SU-DHL-6 (cell line): ENCODE measurements at regions not wholly inside any gene's neighbourhood (a gene's known extent, or its start where the extent isn't known, plus 50 kb on each side); places are given as distances from the start of the nearest gene placed in this dataset.

Experiments used
- H2AFZ ChIP-seq: fragments of 200-600 bp; sonication (generic); 2 replicates; pipeline ENCODE4 v1.6.1; 2014; ENCODE audit warnings: low read depth, mild to moderate bottlenecking, moderate library complexity, mixed read lengths, antibody characterized with exemption, low read length; ENCODE audit not compliant: severe bottlenecking
- H3F3A ChIP-seq: fragments of 200-600 bp; shearing (Covaris generic); 2 replicates; pipeline ENCODE4 v1.6.0; 2016; ENCODE audit warnings: antibody characterized with exemption, mild to moderate bottlenecking; ENCODE audit not compliant: insufficient read depth
- H3K27ac ChIP-seq: fragments of 200-600 bp; sonication (generic); 2 replicates; pipeline ENCODE4 v1.5.1; 2016; ENCODE audit warnings: low read depth, mild to moderate bottlenecking, low read length, moderate library complexity, mixed read lengths
- H3K27me3 ChIP-seq: fragments of 200-600 bp; sonication (generic), shearing (Covaris generic); 2 replicates; pipeline ENCODE4 v1.6.0; 2014; ENCODE audit warnings: mild to moderate bottlenecking, low read length
- H3K36me3 ChIP-seq: fragments of 200-600 bp; sonication (generic); 2 replicates; pipeline ENCODE4 v1.6.1; 2014; ENCODE audit warnings: mild to moderate bottlenecking, low read length, mixed read lengths
- H3K4me2 ChIP-seq: fragments of 300-600, 200-600 bp; shearing (Covaris generic), sonication (generic); 2 replicates; pipeline ENCODE4 v1.6.0; 2014; ENCODE audit warnings: low read length, low read depth, mild to moderate bottlenecking; ENCODE audit not compliant: poor library complexity, severe bottlenecking
- H3K4me3 ChIP-seq: fragments of 200-600 bp; sonication (generic); 2 replicates; pipeline ENCODE4 v1.5.1; 2014; ENCODE audit warnings: antibody characterized with exemption, low read length, mild to moderate bottlenecking, mixed read lengths; ENCODE audit not compliant: insufficient read depth, poor library complexity, severe bottlenecking
- H3K79me2 ChIP-seq: fragments of 200-600 bp; sonication (generic); 2 replicates; pipeline ENCODE4 v1.6.1; 2014; ENCODE audit warnings: mild to moderate bottlenecking, low read length, moderate library complexity; ENCODE audit not compliant: insufficient read depth
- H3K9ac ChIP-seq: fragments of 200-600 bp; sonication (generic); 2 replicates; pipeline ENCODE4 v1.7.0; 2014; ENCODE audit warnings: mild to moderate bottlenecking, low read length
- H3K9me2 ChIP-seq: fragments of 200-600 bp; sonication (generic); replicated peaks from 2 replicates; pipeline ENCODE4 v1.6.1; 2014; ENCODE audit warnings: low read length; ENCODE audit not compliant: insufficient read depth
- H3K9me3 ChIP-seq: fragments of 200-600 bp; sonication (generic); 2 replicates; pipeline ENCODE4 v1.6.1; 2014; ENCODE audit warnings: low read length, mixed read lengths; ENCODE audit not compliant: insufficient read depth
- H4K20me1 ChIP-seq: fragments of 200-600 bp; sonication (generic); 2 replicates; pipeline ENCODE4 v1.6.1; 2014; ENCODE audit warnings: low read depth, mild to moderate bottlenecking, antibody characterized with exemption, low read length, moderate library complexity, mixed read lengths
- EZH2phosphoT487 ChIP-seq: fragments of 200-600 bp; sonication (generic), shearing (Covaris generic); conservative IDR thresholded peaks from 2 replicates; pipeline ENCODE4 v1.6.1; 2018; ENCODE audit warnings: mild to moderate bottlenecking, antibody characterized with exemption, low read length, moderate library complexity, mixed read lengths
- TF ChIP-seq, protein P1 (sequence below): fragments of 200-600 bp; sonication (generic); IDR thresholded peaks from one replicate; pipeline ENCODE4 v1.5.1; 2017; ENCODE audit warnings: antibody characterized with exemption, mild to moderate bottlenecking, low read length, moderate library complexity; ENCODE audit not compliant: insufficient read depth, poor library complexity, severe bottlenecking

DNA sequence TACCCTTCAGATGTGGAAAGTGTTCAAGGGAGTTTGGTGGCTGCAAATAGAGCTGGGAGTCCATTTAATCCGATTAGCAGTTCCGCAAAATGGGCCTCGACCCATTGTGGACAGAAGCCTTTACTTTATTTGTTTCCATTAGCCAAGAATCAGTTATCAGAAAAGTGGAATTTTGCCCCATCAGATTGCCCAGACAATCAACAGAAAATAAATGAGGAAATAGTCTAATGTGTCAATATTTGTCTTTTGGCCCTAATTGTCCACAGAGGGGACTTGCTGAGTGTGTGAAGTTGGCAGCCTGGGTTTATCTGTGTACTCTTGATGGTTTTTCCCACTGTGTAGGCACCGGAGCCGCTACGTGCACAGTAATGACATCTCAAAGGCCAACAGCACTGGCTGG, 134.3 kb downstream of the LINC00237 start:
- no peaks in the 10 kb centered on the region for H3K27me3 ChIP-seq
- H2AFZ ChIP-seq: no peak overlapping the region
- H4K20me1 ChIP-seq: no peaks in the 10 kb centered on the region
- no peak overlapping the region for H3K27ac ChIP-seq
- TF ChIP-seq EZH2phosphoT487: no peak
- no peak overlapping the region for H3K4me2 ChIP-seq
- no peaks in the 10 kb centered on the region for H3K9me2 ChIP-seq
- H3K79me2 ChIP-seq: no peaks in the 10 kb centered on the region
- no peak overlapping the region for H3K9ac ChIP-seq
- H3K9me3 ChIP-seq: no peaks in the 10 kb centered on the region
- H3F3A ChIP-seq: no peaks in the 10 kb centered on the region
- no peaks in the 10 kb centered on the region for H3K36me3 ChIP-seq
- no peak overlapping the region for H3K4me3 ChIP-seq

DNA sequence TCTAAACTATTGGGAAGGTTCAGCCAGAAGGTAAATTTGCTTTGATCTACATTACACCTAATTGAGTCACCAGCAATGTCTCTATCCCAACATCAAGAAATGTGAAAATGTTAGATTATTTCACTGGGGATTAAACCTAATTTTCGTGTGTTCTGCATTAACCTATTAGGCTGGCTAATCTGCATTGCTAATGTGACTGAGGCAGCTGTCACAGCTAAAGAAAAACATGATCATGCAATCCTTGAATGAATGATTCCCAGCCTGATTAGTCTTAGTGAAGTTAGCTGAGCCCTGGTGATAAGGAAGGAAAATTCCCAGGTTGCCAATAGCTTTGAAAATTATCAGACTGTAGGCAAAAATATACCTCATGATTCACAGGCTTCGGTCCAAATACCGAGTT, 135.3 kb downstream of the LINC00237 start:
- no peaks in the 10 kb centered on the region for H3F3A ChIP-seq
- H2AFZ ChIP-seq: no peak overlapping the region
- no peak overlapping the region for H3K9ac ChIP-seq
- TF ChIP-seq, protein P1, sequence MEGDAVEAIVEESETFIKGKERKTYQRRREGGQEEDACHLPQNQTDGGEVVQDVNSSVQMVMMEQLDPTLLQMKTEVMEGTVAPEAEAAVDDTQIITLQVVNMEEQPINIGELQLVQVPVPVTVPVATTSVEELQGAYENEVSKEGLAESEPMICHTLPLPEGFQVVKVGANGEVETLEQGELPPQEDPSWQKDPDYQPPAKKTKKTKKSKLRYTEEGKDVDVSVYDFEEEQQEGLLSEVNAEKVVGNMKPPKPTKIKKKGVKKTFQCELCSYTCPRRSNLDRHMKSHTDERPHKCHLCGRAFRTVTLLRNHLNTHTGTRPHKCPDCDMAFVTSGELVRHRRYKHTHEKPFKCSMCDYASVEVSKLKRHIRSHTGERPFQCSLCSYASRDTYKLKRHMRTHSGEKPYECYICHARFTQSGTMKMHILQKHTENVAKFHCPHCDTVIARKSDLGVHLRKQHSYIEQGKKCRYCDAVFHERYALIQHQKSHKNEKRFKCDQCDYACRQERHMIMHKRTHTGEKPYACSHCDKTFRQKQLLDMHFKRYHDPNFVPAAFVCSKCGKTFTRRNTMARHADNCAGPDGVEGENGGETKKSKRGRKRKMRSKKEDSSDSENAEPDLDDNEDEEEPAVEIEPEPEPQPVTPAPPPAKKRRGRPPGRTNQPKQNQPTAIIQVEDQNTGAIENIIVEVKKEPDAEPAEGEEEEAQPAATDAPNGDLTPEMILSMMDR: no peak
- TF ChIP-seq EZH2phosphoT487: no peak
- H3K4me2 ChIP-seq: no peak overlapping the region
- H3K9me3 ChIP-seq: no peaks in the 10 kb centered on the region
- H3K36me3 ChIP-seq: no peaks in the 10 kb centered on the region
- H3K27ac ChIP-seq: no peak overlapping the region
- no peaks in the 10 kb centered on the region for H3K27me3 ChIP-seq
- H3K79me2 ChIP-seq: no peaks in the 10 kb centered on the region
- H4K20me1 ChIP-seq: no peaks in the 10 kb centered on the region
- H3K4me3 ChIP-seq: no peak overlapping the region
- no peaks in the 10 kb centered on the region for H3K9me2 ChIP-seq

DNA sequence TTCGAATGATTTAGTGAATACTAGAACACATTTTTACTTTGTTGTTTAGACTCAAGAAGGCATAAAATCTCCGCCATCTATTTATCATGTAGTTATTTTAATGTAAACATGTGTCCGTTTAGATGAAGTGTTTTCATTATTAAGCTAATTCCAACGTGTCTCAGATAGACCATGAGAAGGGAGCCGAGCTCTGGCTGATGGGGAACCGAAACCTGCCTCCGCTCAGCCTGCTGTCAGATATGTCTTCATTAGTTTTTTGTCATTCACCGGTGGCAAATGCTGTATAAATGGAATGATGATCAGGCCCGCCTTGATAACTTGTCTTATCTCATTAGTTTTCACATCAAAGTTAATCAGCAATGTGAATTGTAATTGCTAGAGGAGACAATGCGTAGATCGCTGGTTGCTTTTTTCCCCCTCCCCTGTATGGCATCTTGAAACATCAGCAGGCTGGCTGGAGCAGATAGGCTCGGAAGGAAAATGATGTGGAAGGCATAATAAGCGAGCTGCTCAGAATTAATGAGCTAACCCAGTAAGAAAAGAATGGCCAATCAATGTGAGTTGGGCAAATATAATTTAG, 136.4 kb downstream of the LINC00237 start:
- Histone ChIP-seq H3K4me3 (no peak overlapping the region), H3F3A (no peaks in the 10 kb centered on the region), H3K27ac (no peak overlapping the region), H3K79me2 (no peaks in the 10 kb centered on the region), H3K9ac (no peak overlapping the region), H3K27me3 (no peaks in the 10 kb centered on the region), H2AFZ (no peak overlapping the region), H3K4me2 (no peak overlapping the region), H4K20me1 (no peaks in the 10 kb centered on the region), H3K9me3 (no peaks in the 10 kb centered on the region), H3K36me3 (no peaks in the 10 kb centered on the region), H3K9me2 (no peaks in the 10 kb centered on the region)
- TF ChIP-seq EZH2phosphoT487: no peak
- TF ChIP-seq, protein P1: no peak

DNA sequence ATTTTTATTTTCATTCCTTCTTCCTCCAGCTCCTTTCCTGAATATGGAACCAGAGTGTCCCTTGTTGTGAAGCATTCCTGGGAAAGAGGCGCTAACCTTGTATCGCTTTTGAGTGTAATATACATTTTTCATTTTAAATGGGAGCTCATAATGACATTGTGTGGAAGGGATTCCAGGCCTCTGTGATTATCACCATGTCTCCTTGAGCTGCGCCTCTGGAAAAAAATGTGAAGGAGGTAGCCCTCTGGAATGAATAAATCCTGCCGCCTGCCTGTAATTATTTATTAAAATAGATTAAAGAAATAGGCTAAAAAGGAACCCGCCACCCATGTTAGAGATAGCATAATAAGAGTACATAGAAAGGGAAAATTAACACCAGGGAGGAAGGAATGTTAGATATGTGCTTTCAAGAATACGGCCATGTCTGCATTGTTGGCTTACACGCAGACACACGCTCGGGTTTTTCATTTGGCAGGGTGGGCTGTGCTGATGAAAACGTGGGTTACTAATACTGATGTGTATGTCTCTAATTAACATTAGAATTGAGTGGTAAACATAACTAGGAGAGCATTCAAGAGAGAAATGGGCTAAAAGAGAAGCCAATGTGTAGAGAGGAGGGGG, 138.5 kb downstream of the LINC00237 start:
- Histone ChIP-seq H3K27ac (no peak overlapping the region), H4K20me1 (no peaks in the 10 kb centered on the region), H3K4me3 (no peak overlapping the region), H2AFZ (no peak overlapping the region), H3K79me2 (no peaks in the 10 kb centered on the region), H3K4me2 (no peak overlapping the region), H3K36me3 (no peaks in the 10 kb centered on the region), H3K9me3 (no peaks in the 10 kb centered on the region), H3K9me2 (no peaks in the 10 kb centered on the region), H3K27me3 (no peaks in the 10 kb centered on the region), H3K9ac (no peak overlapping the region), H3F3A (no peaks in the 10 kb centered on the region)
- TF ChIP-seq, protein P1: no peak
- TF ChIP-seq EZH2phosphoT487: no peak
